ENCODE measurements at regions not wholly inside any gene's neighbourhood (a gene's known extent, or its start where the extent isn't known, plus 50 kb on each side); places are given as distances from the start of the nearest gene placed in this dataset.

- TF ChIP-seq, protein P1, sequence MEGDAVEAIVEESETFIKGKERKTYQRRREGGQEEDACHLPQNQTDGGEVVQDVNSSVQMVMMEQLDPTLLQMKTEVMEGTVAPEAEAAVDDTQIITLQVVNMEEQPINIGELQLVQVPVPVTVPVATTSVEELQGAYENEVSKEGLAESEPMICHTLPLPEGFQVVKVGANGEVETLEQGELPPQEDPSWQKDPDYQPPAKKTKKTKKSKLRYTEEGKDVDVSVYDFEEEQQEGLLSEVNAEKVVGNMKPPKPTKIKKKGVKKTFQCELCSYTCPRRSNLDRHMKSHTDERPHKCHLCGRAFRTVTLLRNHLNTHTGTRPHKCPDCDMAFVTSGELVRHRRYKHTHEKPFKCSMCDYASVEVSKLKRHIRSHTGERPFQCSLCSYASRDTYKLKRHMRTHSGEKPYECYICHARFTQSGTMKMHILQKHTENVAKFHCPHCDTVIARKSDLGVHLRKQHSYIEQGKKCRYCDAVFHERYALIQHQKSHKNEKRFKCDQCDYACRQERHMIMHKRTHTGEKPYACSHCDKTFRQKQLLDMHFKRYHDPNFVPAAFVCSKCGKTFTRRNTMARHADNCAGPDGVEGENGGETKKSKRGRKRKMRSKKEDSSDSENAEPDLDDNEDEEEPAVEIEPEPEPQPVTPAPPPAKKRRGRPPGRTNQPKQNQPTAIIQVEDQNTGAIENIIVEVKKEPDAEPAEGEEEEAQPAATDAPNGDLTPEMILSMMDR (IDR thresholded peaks at IDR 0.05; ENCODE audit: low read length, missing control alignments): no peak
- H3K4me3 ChIP-seq (replicated peaks; ENCODE audit: low read depth, low read length): no peak overlapping the region
- DNase-seq (ENCODE audit: low read depth): no peak
Observed at GRCh38 chr1:203421246-203421645, 54.4 kb upstream of the PRELP start.

- no peak for DNase-seq (ENCODE audit: low read depth)
- TF ChIP-seq, protein P1 (IDR thresholded peaks at IDR 0.05; ENCODE audit: low read length, missing control alignments): no peak
- no peak overlapping the region for H3K4me3 ChIP-seq (replicated peaks; ENCODE audit: low read depth, low read length)
Observed at GRCh38 chr1:203422116-203422515, 53.5 kb upstream of the PRELP start.

- TF ChIP-seq, protein P1 (IDR thresholded peaks at IDR 0.05; ENCODE audit: low read length, missing control alignments): no peak
- DNase-seq (ENCODE audit: low read depth): no peak
- H3K4me3 ChIP-seq (replicated peaks; ENCODE audit: low read depth, low read length): no peak overlapping the region
Observed at GRCh38 chr1:203422656-203423055, 53.0 kb upstream of the PRELP start.

DNA sequence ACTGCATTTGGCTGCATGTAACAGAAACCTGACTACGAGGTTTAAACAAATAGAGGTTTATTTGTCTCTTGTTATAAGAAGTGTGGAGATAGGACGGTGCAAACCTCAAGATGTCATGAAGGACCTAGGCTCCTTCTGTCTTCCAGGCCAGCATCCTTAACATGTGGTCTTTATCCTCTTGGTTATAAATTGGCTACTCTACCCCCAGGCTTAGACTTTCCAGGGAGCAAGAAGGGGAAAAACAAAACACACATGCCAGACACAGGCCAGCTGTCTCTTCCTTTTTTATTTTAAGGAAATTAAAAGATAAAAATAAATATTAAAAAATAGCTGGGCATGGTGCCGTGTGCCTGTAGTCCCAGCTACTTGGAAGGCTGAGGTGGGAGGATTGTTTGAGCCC is 51.3 kb upstream of the PRELP start:
- no peak for DNase-seq (ENCODE audit: low read depth)
- TF ChIP-seq, protein P1 (IDR thresholded peaks at IDR 0.05; ENCODE audit: low read length, missing control alignments): no peak
- no peak overlapping the region for H3K4me3 ChIP-seq (replicated peaks; ENCODE audit: low read depth, low read length)

GRCh38 chr1:203424861-203425662 is 50.5 kb upstream of the PRELP start:
- no peak overlapping the region for H3K4me3 ChIP-seq (replicated peaks; ENCODE audit: low read depth, low read length)
- TF ChIP-seq, protein P1 (IDR thresholded peaks at IDR 0.05; ENCODE audit: low read length, missing control alignments): no peak
- no peak for DNase-seq (ENCODE audit: low read depth)

GRCh38 chr1:203425663-203425975 is 50.0 kb upstream of the PRELP start:
- H3K4me3 ChIP-seq (replicated peaks; ENCODE audit: low read depth, low read length): no peak overlapping the region
- TF ChIP-seq, protein P1 (IDR thresholded peaks at IDR 0.05; ENCODE audit: low read length, missing control alignments): no peak
- DNase-seq (ENCODE audit: low read depth): peak; percentile 24
